Glutamatergic neuron (in vitro differentiated cells): ENCODE measurements at regions not wholly inside any gene's neighbourhood (a gene's known extent, or its start where the extent isn't known, plus 50 kb on each side); places are given as distances from the start of the nearest gene placed in this dataset.
A peak's percentile ranks its signal among the peaks of the same experiment; 100 is the strongest.

Experiments
- DNase-seq: peaks from one replicate; pipeline ENCODE4 v3.0.0; 2022
- H3K27ac Mint-ChIP-seq: one replicate; pipeline ENCODE4 v1.8.0; 2020; ENCODE audit warnings: mild to moderate bottlenecking, mixed read lengths, inconsistent platforms; ENCODE audit not compliant: unreplicated experiment
- H3K27me3 Mint-ChIP-seq: one replicate; pipeline ENCODE4 v1.8.0; 2020; ENCODE audit warnings: mild to moderate bottlenecking, moderate library complexity, mixed read lengths, inconsistent platforms; ENCODE audit not compliant: unreplicated experiment
- H3K36me3 Mint-ChIP-seq: one replicate; pipeline ENCODE4 v1.8.0; 2020; ENCODE audit warnings: mild to moderate bottlenecking, mixed read lengths, inconsistent platforms; ENCODE audit not compliant: unreplicated experiment
- H3K4me1 Mint-ChIP-seq: one replicate; pipeline ENCODE4 v1.8.0; 2020; ENCODE audit warnings: mild to moderate bottlenecking, low read depth, mixed read lengths, inconsistent platforms; ENCODE audit not compliant: unreplicated experiment
- H3K4me3 Mint-ChIP-seq: one replicate; pipeline ENCODE4 v1.8.0; 2020; ENCODE audit warnings: mild to moderate bottlenecking, mixed read lengths, inconsistent platforms; ENCODE audit not compliant: unreplicated experiment
- H3K9me3 Mint-ChIP-seq: one replicate; pipeline ENCODE4 v1.8.0; 2020; ENCODE audit warnings: mild to moderate bottlenecking, moderate library complexity, mixed read lengths, inconsistent platforms; ENCODE audit not compliant: unreplicated experiment
- TF ChIP-seq, protein P1 (sequence below): fragments of 200-600 bp; sonication (generic); IDR thresholded peaks from one replicate; pipeline ENCODE4 v1.5.0; 2021; ENCODE audit not compliant: partially characterized antibody, unreplicated experiment

DNA sequence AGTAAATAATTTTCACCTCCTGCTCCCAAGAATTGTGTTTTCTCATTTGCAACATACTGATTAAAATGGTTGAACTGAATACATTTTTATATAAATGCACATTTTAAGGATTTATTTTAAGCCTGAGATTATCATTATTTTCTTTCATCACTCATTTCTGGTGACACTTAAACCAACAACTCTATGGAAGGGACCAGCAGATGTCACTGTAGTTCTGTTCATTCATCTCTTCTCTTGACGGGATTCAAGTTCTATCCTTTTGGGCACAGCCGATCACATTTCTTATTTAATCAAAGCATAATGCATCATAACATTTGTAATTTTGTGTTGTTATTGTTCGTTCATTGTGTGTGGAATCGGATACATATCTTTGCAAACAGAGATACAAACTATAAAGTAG, 417.9 kb downstream of the HRH4 start:
- Mint-ChIP-seq H3K36me3 (no peaks in the 10 kb centered on the region), H3K4me3 (peak overlapping the region; percentile 1), H3K4me1 (peaks cover 22% of the 10 kb centered on the region), H3K27ac (peak overlapping the region; percentile 31), H3K9me3 (no peaks in the 10 kb centered on the region), H3K27me3 (peaks cover 3% of the 10 kb centered on the region)
- no peak for DNase-seq
- TF ChIP-seq, protein P1, sequence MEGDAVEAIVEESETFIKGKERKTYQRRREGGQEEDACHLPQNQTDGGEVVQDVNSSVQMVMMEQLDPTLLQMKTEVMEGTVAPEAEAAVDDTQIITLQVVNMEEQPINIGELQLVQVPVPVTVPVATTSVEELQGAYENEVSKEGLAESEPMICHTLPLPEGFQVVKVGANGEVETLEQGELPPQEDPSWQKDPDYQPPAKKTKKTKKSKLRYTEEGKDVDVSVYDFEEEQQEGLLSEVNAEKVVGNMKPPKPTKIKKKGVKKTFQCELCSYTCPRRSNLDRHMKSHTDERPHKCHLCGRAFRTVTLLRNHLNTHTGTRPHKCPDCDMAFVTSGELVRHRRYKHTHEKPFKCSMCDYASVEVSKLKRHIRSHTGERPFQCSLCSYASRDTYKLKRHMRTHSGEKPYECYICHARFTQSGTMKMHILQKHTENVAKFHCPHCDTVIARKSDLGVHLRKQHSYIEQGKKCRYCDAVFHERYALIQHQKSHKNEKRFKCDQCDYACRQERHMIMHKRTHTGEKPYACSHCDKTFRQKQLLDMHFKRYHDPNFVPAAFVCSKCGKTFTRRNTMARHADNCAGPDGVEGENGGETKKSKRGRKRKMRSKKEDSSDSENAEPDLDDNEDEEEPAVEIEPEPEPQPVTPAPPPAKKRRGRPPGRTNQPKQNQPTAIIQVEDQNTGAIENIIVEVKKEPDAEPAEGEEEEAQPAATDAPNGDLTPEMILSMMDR, result peak; percentile 25

DNA sequence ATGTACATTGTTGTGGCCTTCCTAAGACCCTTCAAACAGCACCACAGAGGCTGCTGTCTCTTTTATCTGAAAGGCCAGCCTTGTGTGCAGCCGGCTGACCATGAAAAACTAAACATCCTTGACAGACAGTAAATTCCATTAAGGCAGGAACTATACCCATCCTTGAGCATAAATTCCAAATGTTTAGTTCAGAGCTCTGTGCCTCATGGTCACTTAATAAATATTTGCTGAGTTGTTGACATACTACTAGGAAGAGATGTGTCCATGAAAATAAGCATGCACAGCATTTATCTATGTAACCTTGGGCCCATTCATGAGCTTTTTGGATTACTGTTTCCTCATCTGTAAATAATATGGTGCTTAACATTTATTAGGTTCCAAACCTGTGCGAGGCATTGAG, 424.8 kb downstream of the HRH4 start:
- no peaks in the 10 kb centered on the region for H3K4me1 Mint-ChIP-seq
- TF ChIP-seq, protein P1, result no peak
- no peak overlapping the region for H3K4me3 Mint-ChIP-seq
- H3K27ac Mint-ChIP-seq, result no peak overlapping the region
- H3K9me3 Mint-ChIP-seq, result no peaks in the 10 kb centered on the region
- peaks cover 2% of the 10 kb centered on the region for H3K27me3 Mint-ChIP-seq
- H3K36me3 Mint-ChIP-seq, result no peaks in the 10 kb centered on the region
- DNase-seq, result no peak

- DNase-seq, result no peak
- Mint-ChIP-seq H3K27ac (no peak overlapping the region), H3K36me3 (no peaks in the 10 kb centered on the region), H3K27me3 (no peaks in the 10 kb centered on the region), H3K4me3 (no peak overlapping the region), H3K9me3 (no peaks in the 10 kb centered on the region), H3K4me1 (no peaks in the 10 kb centered on the region)
- TF ChIP-seq, protein P1, result no peak
Measured at GRCh38 chr18:24894880-24895279, 434.4 kb downstream of the HRH4 start.

GRCh38 chr18:24897461-24897860, 437.0 kb downstream of the HRH4 start:
- H3K4me1 Mint-ChIP-seq, result no peaks in the 10 kb centered on the region
- peaks cover 6% of the 10 kb centered on the region for H3K36me3 Mint-ChIP-seq
- no peak for DNase-seq
- H3K9me3 Mint-ChIP-seq, result peaks cover 4% of the 10 kb centered on the region
- no peak overlapping the region for H3K27ac Mint-ChIP-seq
- H3K27me3 Mint-ChIP-seq, result no peaks in the 10 kb centered on the region
- no peak overlapping the region for H3K4me3 Mint-ChIP-seq
- TF ChIP-seq, protein P1, result no peak

- Mint-ChIP-seq H3K9me3 (peaks cover 2% of the 10 kb centered on the region), H3K4me3 (no peak overlapping the region), H3K27ac (no peak overlapping the region), H3K4me1 (peaks cover 9% of the 10 kb centered on the region), H3K36me3 (peaks cover 7% of the 10 kb centered on the region), H3K27me3 (peaks cover 2% of the 10 kb centered on the region)
- TF ChIP-seq, protein P1, result no peak
- DNase-seq, result no peak
Measured at GRCh38 chr18:24910221-24910620, 441.7 kb downstream of the ZNF521 start.
